ENCODE measurements at regions not wholly inside any gene's neighbourhood (a gene's known extent, or its start where the extent isn't known, plus 50 kb on each side); places are given as distances from the start of the nearest gene placed in this dataset.
"Not testable (repeated sequence)": the region's sequence is repeated elsewhere in the genome, so short reads cannot be mapped to it uniquely, and the experiment has no call there.

DNA sequence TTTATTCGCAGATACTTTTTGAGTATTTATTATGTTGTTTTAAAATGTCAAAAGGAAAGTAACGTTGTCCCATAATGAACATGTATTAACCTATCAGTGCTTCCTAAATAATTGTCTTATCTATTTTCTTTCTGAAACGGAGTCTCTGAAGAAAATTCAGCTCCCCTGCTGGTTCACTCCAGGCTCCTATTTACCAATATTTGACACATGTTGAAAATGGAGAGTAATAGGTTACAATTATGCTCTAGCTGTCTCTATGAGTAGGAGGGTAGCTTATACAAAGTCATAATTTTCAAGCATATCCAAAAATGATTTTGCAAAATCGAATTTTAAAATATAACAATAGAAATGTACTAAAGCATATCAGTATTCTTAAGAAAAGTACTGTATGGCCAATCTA is 844.1 kb downstream of the CDH18 start:
- no peak for DNase-seq

GRCh38 chr5:19169426-19169825 is 818.6 kb downstream of the CDH18 start:
- no peak for DNase-seq

DNA sequence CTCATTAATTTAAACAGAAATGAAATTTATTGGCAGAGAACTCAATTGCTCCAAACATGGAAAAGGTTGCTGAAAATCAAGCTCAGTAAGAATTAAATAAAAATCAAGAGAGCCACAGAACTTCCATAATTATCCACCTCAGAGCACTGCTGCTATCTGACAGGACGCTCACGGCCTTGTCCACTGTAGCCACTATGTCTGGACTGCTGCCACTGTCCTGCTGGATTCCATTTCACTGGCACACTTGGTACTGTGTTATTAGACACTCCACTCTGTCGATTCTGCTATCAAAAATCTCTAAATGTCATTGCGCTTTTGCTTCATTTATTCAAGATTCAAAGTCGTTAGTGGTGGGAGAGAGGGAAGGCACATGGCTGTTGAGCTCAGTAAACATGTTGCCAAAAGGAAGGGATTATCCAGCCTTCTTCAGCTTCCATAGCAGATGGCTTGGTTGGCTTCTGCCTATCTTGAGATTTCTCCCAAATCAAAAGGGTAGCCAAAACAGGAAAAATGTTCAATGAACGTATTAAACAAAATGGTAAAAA is 815.0 kb downstream of the CDH18 start:
- no peak for DNase-seq

GRCh38 chr5:19175776-19176570 is 812.0 kb downstream of the CDH18 start:
- DNase-seq = no peak

DNA sequence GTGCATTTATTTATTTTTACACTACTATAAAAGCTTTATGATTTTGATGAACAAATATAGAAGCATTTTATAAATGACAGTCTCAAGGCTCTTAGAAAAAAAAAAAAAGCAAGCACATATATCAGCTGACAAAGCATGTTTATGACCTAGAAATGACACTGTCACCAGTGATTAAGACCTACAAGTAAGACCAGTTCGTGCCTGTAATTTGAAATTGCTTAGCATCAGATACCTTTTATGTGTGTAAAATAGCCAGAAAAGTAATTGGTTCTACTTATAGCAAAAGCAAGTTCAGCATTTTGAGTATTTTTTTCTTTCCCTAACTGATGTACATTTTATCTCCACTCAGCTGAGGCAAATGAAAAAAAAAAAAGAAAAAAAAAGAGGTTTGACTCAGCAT is 808.4 kb downstream of the CDH18 start:
- DNase-seq = no peak

- DNase-seq = no peak
Observed at GRCh38 chr5:19189176-19189575, 798.8 kb downstream of the CDH18 start.

DNA sequence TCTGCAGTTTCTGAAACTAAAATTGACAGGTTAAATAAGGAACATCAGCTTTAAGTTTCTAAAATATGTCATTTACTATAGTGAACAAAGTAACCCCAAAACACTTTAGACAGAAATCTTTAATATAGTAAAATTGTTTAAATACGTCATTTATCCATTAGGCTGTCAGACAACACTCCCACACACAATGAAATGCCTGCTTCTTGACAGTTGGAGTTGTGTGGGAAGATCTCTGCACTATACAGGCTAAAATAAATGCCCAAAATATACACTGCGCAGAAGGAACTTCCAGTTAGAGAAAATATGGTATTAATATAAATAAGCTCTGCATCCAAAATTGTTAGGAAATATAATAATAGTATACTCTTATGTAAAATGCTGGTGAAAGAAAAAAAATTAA is 794.4 kb downstream of the CDH18 start:
- DNase-seq = no peak

DNA sequence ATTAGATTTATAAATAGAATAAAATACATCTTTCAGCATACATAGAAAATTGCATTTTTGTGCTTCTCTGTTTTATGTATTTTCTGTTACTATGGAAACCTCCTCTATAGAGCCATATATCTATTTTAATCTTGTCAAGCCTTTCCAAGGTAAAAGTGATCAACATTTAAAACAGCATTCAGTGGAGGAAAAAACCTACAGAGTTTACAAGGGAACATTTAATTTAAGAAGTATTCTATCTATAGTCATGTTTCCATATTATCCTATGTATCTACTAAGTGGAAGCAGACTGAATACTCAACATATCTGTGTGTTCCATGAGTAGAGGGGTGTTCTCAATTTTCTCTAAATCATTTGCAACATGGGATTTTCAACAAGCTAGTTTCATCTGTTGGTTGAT is 791.4 kb downstream of the CDH18 start:
- no peak for DNase-seq

- no peak for DNase-seq
Observed at GRCh38 chr5:19200251-19200650, 787.7 kb downstream of the CDH18 start.

DNA sequence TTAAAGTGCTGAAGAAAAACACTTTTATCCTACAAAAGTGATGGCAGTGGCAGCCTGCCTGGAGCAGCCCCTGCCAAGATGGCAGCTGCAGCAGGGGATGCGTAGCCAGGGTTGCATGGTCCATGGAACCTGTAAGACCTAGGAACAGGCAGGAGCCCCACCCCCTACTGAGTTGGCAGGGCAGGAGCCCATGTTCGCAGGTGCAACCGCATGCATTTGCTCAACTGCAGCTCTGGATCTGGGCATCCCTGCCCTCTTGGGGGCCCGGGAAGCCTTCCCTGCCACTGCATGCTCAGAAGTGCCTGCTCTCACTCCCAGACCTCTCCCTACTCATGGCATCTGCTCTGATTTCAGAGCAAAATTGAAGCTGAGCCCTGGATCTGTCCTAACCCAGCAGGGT is 779.6 kb downstream of the CDH18 start:
- DNase-seq = no peak

- DNase-seq = no peak
Observed at GRCh38 chr5:19210886-19211285, 777.1 kb downstream of the CDH18 start.

GRCh38 chr5:19229179-19229835 is 758.7 kb downstream of the CDH18 start:
- no peak for DNase-seq

DNA sequence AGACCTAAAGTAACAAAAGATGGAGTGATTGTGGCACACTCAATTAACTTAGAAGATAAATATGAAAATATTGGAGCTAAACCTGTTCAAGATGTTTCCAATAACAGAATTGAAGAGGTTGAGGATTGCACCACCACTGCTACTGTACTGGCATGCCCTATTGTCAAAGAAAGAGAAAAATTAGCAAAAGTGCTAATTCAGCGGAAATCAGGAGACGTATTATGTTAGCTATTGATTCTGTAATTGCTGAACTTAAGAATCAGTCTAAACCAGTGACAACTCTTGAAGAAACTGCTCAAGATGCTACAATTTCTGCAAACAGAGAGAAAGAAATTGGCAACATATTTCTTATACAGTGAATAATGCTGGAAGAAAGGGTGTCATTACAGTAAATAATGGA is 754.4 kb downstream of the CDH18 start:
- DNase-seq = no peak

GRCh38 chr5:19235101-19235584 is 752.9 kb downstream of the CDH18 start:
- peak; percentile 33 for DNase-seq

DNA sequence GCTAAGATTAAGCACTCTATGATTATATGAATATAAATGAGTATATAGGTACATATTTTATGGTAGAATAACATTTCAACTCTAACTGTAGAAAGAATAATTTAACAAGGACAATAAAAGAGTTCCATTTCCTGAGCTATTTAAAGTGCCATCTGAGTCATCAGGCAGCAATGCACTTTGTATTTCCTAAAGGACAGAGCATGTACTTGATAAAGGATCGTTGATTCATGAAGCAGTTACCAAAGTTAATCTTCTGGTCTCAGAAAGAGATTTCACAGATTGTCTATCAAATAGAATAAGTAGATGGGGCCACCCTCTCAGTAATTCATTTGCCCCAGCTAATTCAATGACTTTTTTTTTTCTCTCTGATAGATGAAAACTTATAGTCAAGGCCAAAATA is 747.8 kb downstream of the CDH18 start:
- peak; percentile 55 for DNase-seq

- DNase-seq = peak; percentile 13
Observed at GRCh38 chr5:19241690-19242089, 746.3 kb downstream of the CDH18 start.

DNA sequence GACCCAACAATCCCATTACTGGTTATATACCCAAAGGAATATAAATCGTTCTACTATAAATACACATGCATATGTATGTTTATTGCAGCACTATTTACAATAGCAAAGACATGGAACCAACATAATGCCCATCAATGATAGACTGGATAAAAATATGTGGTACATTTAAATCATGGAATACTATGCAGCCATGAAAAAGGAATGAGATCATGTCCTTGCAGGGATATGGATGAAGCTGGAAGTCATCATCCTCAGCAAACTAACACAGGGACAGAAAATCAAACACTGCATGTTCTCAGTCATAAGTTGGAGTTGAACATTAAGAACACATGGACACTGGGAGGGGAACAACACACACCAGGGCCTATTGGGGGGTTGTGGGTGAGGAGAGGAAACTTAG is 741.8 kb downstream of the CDH18 start:
- not testable (repeated sequence) for DNase-seq

DNA sequence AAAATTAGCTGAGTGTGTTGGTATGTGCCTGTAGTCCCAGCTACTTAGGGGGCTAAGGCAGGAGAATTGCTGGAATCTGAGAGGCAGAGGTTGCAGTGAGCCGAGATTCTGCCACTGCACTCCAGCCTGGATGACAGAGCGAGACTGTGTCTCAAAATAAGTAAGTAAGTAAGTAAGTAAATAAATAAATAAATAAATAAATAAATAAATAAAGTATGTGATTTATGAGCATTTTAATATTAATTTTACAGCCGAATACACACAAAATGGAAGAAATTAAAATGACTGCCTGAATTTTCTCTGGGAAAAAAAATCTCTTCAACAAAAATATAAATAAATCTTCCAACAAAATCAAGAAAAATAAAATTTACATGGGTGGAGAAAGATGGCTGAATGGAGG is 740.7 kb downstream of the CDH18 start:
- no peak for DNase-seq

DNA sequence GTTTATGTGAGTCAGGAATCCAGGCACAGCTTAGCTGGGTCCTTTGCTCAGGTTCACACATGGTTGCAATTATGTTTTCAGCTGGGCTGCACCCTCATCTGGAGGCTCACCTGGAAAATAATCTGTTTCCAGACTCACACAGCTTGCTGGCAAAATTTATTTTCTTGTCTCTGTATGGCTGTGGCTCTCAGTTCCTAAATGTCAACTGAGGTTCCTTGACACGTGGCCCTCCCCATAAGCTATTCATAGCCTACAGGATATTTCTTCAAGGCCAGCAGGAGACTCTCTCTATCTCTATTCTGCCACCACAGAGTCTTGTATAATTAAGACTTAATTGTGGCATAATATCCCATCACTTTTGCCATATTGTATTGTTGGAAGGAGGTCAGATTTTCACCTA is 732.0 kb downstream of the CDH18 start:
- peak; percentile 21 for DNase-seq

DNA sequence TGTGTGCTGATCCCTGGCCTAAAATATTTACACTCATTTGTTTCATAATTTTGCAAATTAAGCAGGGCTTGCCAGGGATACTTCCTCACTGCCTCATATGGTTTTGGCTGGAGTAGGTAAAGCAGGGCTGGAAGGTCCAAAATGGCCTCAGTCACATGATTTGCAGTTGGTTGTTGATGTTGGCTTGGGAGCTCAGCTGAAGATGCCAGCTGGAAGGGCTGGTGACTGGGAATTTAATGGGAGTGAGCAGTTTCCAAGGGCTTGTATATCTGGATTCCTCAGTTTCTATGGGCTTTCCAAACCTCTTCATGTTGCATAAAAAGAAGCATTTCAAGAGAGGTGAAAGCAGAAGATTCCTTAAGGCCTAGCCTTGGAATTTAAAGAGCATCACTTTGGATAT is 729.3 kb downstream of the CDH18 start:
- DNase-seq = no peak

DNA sequence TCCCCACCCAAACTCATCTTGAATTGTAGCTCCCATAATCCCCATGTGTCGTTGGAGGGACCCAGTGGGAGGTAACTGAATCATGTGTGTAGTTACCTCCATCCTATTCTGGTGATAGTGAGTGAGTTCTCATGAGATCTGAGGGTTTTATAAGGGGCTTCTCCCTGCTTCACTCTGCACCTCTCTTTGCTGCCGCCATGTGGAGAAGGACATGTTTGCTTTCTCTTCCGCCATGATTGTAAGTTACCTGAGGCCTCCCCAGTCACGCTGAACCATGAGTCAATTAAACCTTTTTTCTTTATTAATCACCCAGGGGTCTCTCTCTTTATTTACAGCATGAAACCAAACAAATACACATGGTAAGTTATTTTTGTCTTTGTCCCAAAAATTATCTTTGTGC is 726.1 kb downstream of the CDH18 start:
- no peak for DNase-seq

DNA sequence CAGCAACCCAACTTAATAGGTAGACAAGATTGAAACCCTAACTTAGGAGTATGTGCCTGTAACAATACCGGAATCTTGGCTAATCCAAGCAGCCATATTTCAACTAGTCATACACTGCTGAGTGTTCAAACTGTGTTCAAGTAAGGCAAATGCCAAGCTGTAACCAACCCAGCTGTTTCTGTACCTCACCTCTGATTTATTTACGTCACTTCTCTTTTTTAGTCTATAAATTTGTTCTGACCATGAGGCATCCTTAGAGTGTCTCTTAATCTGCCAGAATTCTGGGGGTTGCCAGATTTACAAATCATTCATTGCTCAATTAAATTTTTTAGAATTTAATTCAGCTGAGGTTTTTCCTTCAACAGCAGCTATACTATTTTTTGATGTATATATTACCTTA is 723.2 kb downstream of the CDH18 start:
- no peak for DNase-seq

GRCh38 chr5:19266791-19267190 is 721.2 kb downstream of the CDH18 start:
- DNase-seq = no peak

- peak; percentile 21 for DNase-seq
Observed at GRCh38 chr5:19270153-19270552, 717.8 kb downstream of the CDH18 start.

All from fibroblast of upper back skin (primary cell).